ENCODE measurements at regions not wholly inside any gene's neighbourhood (a gene's known extent, or its start where the extent isn't known, plus 50 kb on each side); places are given as distances from the start of the nearest gene placed in this dataset.

DNA sequence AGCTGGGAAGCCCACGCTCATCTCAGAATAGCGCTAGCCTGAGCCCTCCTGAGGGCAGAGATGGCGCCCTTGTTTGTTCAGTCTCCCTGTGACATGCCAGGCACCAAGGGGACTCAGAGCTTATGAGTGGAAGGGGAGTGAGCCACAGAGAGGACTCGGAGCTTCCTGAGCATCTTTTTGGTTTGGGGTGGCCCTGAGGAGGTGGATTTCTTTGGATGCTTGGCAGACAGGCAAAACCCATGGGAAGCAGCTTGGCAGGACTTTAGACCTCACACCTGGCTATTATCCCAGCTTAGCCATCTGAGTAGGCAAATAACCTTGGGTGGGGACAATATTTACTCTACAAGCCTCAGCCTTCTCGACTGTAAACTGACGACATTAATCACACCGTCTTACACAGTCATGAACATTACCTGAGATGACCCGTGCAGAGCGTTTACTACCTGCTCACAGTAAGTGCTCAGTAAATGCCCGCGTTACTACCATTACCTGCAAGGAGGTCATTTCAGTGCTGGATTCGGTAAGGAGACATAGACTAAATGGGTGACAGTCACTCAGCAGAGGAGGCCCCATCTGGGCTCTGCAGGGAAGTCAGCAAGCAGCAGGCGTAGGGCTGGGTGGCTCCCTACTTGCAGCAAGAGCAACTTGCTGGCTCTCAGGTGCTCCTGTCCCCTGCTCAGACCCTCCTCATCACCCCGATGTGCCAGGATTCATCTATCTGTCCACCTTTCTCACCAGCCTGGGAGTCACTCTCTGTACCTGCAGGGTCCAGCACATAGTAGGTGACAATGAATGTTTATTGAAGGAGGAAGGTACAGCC is 54.9 kb downstream of the KLHDC7A start:
- DNase-seq = no peak

DNA sequence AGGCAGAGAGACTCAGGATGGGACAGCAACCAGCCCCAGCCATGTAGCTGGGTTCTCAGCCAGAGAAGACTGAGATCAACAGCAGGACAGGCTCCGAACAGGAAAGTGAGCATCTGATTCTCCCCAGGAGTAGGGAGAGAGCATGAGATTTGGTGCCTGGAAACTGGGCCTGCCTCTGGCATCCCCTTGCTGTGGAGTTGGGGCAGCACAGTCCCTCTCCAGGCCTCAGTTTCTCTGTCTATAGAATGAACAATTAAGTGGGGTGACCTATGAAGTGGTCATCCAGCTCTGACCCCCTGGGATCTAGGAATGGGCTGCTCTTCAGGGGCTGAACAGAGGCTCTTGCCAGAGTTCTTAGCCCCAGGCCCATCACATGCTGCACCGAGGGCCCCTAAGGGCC is 55.6 kb downstream of the KLHDC7A start:
- DNase-seq = no peak

DNA sequence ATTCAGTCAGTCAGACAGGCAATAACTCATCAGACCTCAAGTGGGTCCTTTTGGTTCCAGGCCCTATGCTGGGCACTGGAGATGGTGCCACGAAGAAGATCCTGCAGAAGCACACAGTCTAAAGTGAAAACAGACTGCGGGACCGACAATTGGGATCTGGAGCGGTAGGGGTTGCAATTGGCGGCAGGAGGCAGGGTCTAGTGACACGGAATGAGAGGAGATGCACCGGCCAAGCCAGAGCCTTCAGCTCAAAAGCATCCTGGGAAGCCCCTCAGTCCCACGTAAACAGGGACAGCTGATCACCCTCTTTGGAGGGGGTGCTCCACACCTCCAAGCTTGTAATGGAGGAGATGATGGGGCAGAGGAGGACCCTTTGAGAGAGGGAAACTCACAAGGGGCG is 56.2 kb downstream of the KLHDC7A start:
- DNase-seq = no peak

DNA sequence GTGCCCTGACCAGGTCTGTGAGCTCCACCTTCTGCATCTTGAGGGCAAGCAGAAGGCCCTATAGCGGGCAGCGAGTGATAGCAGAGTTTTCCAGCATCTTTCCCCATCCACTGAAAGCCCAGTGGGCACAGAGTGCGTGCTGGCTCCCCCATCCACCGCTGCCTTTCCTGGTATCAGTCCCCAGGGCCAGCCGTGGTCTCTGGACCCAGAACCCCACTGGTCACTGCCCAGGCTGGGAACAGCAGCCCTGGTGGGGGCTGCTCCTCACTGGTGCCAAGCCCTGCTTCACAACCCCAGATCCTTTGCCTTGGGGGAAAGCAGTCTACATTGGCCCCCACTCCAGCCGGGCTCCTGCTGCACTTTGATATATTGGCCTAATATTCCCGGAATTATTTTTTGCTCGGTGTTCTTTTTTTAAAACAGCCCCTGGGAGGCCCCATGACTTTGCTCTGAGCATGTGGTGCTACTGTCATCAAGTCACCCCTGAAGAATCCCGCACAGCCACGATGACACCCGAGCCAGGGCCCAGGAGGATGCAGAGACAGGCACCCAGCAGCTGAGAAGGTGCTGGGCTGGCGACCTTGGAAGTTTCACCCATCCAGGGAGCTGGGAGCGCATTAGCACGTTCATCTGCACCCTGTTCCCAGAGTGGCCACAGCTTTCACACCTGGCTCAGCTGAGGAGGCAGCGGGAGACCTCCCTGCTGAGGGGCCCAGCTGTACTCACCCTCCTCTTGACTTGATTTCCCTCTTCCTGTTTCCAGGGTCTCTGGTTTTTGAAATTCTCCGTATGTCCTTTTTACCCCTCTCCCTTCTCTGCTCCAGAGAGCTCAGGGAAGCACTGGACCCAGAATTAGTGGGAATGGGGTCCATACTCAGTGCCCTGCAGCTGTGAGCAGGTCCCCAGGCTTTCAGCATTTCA is 56.9 kb downstream of the KLHDC7A start:
- no peak for DNase-seq

DNA sequence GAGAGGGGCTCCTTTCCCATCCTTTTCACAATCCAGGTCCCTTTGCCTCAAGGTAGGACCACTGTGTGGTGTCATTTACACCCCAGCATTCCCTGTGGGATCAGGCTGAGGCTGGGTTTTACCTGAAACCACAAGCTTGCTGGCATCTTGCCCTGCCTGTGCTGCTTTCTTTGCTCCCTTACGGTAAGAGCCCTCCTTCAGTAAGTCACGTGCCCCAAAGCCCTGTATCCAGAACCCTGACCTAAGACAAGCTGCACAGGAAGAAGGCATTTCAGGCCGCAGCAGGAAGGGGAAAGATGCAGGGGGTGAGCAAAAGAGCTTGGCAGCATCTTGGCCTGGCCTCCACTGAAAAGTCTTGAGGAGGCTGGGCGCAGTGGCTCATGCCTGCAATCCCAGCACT is 58.4 kb downstream of the KLHDC7A start:
- DNase-seq = peak; percentile 2

DNA sequence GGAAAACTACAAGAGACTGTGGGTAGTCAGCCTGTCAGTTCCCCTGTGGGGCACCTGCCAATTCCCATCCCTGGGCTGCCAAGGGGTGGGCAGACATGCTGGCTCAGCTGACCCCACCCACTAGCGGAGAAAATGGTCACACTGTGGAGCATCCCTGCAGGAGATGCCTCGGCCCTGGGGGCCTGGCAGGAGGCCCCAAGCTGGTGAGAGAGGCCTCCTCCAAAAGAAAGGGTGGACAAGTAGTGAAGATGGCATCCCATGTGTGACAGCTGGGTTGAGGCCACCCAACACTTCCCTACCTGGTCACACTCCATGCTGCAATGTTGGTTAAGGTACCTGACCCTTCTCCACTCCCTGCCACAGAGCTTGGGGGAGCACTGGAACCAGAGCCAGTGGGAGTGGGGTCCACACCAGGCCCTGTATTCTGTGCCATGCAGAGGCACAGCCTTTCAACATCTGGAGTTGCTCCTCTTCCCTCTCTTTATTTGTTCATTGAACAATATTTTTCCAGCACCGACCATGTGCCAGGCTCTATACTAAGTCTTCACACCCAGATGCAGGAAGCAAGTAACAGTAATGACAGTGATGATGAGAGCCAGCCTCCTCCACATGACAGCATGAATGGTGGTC is 59.5 kb downstream of the KLHDC7A start:
- DNase-seq = peak; percentile 1

DNA sequence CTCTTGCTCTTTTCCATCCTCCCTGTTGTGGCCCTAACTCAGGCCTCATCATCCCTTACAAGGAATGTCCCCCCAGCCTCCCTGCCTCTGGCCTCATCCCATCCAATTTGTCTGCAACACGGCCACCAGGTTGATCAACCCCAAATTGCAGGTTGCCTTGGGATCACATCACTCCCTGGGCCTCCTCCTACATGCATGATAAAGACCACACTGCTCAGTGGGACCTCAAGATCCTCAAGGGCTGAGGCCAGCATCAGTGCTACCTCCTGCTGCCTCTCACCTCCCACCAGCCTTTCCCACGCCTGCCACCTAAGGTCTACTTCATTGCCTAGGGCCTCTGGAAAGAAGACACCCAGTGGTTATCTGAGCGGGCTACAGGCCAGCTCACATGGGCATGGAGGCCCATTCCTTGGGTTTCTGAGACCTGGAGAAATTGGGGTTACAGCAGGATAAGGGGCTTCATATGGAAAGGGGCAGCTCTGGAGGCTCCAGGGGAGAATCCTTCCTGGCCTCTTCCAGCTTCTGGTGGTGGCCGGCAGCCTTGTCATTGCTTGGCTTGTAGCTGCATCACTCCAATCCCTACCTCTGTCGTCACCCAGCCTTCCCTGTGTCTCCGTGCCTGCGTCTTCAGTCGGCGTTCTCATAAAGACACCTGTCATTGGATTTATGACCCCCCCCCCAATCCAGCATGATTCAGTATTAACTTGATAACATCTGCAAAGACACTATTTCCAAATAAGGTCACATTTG is 60.5 kb downstream of the KLHDC7A start:
- DNase-seq = no peak

DNA sequence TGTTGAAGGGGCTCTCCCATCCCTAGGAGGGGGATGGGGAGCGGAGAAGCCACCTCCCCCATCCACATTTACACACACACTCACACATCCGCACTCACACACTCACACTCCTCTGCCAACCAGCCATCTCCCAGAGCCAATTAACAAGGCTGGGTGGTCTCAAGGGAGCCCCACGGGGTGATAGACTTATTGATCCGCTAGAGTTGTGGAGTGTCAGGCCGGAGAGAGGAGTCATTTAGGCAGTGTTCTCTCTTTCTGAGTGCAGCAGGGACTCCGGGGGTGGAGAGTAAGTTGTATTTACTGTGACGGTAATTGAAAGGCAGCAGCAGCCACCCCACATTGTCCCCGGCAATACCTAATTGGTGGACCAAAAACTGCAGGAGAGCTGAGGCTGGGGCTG is 61.6 kb downstream of the KLHDC7A start:
- peak; percentile 76 for DNase-seq

DNA sequence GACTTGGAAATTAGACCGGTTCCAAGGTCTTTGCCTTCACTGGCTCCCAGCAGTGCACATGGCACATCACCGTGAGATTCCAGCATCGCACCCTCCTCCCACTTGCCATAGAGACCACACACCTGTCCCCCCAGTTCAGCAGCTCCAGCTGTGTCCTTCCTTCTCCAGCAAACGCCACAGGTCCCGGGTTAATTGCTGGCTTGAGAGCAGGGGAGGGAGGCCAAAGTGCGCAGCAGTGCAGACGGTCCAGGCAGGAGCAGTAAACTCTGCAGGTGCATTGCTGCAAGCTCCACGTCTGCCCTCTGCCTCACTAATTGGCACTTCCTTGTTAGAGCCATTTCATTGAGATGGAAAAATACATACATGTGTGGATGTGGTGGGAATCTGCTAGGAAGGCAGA is 65.3 kb downstream of the KLHDC7A start:
- DNase-seq = no peak

DNA sequence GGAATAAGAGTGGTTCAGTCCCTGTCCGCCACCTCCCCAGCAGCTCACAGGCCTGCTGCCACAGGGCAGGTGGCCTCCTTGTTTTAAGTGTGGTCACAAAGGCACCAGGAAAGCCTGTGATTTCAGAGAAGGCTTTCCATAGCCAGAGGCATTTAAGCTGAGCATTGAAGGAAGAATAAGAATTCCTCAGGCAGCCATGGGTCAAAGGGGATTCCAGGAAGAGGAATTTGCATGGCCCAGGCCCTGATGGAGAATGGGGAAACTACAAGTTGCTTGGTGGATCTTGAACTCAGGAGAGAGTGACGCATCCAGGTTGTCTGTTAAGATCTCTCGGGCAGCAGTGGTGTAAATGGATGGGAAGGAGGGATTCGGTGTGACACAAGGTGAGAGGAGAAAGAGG is 66.7 kb downstream of the KLHDC7A start:
- DNase-seq = no peak

DNA sequence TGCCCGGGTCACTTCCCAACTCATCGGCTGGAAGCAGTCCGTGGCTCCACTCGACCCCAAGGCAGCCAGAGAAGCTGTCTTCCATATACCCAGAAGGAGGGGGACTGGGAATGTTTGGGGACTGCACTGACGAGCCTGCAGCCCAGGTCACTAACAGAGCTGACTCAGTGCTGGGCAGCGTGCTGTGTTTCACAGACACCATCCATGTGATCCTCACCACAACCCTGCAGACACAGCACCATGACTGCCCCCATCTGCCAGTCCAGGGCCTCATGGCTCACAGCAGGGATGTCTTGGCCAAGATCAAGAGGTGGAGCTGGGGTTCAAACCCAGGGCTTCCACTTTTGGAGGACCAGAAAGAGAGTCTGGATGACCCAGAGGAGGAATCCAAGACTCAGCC is 67.9 kb downstream of the KLHDC7A start:
- DNase-seq = peak; percentile 38

DNA sequence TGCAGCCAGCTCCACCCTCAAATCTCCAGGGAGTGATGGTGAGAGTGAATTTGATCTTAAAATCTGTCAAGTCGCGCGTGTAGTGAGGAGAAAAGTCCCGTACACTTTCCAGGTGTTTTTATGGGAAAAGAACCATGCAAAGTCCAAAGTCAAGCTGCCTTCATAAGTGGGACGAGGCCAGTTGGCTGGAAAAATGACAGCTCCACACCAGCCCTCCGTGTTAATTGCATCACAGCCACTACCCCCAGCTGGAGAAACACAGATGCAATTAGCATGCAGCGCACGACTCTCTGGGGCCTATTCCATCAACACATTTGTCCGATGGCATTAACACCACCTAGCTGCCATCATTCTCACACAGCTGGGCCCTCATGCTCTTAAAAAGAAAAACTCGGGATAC is 68.4 kb downstream of the KLHDC7A start:
- DNase-seq = peak; percentile 36

DNA sequence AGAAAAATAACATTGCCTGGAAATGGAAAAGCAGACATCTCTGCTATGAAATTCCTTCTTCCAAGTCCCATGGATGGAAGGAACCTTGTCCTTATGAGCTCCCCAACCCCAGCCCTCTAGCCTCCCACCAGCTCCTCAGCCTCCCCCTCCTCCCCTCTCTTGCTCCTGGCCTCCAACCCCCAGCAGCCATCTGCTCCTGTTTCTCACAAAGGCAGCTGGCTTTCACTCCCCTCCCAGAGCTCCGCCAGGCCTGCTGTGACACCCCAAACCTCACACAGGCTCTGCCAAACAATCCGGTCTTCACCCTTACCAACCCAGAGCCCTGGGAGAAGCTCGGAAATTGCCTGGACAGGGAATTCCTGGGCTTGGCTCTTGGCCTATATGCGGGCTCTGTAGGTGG is 69.2 kb downstream of the KLHDC7A start:
- DNase-seq = no peak

DNA sequence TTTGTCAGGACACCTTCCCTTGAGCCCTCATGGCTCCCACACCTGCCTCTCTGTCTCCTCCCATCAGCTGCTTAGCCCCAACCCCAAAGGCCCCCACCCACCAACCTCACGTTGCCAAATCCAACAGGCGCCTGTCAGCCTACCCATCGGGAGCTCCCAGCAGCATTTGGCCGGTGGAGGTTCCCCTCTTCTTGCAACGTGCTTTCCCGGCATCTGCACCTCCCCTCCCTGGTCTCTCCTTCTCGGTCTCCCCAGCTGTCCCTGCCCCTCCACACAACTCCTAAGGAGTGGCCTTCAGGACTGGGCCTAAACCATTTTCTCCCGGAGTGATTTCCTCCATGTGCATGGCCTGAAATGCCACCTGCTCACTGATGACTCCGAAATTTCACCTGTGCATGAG is 71.9 kb downstream of the KLHDC7A start:
- no peak for DNase-seq

DNA sequence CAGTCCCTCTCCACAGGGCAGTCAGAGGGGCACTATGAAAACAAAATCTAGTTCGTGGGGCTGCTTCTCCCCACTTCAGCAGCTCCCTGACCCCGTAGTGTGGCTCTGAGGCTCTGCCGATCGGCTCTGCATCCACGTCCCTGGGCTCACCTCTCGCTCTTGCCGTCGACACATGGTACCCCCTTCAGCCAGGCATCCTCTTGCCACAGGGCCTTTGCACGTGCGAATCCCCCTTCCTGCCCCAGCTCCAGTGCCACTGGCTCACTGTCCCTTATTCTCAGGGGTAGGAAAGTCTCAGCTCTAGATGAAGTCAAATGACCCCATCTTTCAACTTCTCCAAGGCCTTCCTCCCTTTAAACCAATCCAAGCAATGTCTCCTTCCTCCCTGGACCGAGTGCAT is 72.7 kb downstream of the KLHDC7A start:
- DNase-seq = no peak

DNA sequence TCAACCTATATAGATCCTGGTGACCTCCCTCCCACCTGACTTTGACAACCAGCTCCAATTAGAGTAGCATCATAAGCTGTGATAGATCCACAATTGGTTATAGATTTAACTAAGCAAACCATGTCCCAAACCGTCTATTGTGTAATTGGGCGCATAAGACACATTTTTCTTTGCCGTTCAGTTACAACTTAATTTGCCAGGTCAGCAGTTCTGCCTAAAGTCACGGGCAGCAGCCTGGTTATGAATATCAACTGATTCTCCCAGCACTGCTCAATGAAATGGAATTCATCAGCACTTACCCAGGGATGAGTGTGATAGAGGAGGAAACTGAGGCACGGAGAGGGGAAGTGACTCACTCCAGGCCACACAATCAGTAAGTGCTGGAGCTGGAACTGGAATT is 73.4 kb downstream of the KLHDC7A start:
- no peak for DNase-seq

DNA sequence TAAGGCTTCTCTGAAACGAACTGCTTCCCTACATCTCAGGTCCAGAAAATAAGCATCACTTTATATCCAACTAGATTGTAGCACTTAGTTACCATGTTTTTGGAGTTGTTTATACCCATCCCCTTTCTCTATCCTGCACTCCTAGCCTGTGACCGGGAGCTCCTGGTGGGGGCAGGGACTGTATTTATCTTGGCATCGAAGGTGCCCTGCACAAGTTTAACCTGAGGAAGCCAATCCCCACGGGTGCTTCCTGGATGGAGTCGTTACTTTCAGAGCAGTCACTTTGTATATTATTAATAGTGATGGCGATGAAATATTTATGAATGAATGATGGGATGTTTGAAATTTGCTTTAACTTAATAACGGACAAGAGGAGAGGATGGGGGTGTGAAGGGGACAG is 73.9 kb downstream of the KLHDC7A start:
- no peak for DNase-seq

DNA sequence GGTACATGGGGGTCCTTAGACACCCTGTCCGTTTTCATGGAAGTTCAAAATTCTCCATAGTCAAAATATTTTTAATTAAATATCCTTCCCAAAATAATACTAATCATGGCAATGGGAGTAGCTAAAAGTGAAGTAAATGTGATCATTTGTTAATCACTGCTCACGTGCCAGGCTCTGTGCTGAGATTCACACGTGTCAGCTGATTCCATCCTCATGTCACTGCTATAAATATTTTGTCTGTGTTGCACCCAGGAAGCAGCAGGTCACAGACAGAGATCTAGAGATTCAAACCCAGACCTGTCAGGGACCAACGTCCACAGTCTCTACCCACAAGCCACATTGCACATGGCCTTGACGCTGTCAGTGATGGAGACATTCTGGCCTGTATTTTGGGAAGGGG is 74.3 kb downstream of the KLHDC7A start:
- no peak for DNase-seq

DNA sequence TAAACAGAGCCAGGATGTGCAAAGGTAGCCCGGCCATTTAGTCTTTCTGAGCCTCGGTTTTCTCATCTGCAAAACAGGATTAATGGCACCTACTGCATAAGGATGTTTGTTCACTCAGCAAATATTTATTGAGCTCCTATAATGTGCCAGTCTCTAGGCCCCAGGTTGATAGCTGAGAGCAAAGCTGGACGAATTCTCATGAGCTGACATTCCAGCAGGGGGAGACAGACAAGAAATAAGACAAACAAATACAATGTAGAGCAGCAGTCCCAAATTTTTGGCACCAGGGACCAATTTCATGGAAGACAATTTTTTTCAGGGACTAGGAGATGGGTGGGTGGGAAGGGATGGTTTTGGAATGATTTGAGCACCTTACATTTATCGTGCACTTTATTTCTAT is 74.3 kb upstream of the PAX7 start:
- DNase-seq = no peak

DNA sequence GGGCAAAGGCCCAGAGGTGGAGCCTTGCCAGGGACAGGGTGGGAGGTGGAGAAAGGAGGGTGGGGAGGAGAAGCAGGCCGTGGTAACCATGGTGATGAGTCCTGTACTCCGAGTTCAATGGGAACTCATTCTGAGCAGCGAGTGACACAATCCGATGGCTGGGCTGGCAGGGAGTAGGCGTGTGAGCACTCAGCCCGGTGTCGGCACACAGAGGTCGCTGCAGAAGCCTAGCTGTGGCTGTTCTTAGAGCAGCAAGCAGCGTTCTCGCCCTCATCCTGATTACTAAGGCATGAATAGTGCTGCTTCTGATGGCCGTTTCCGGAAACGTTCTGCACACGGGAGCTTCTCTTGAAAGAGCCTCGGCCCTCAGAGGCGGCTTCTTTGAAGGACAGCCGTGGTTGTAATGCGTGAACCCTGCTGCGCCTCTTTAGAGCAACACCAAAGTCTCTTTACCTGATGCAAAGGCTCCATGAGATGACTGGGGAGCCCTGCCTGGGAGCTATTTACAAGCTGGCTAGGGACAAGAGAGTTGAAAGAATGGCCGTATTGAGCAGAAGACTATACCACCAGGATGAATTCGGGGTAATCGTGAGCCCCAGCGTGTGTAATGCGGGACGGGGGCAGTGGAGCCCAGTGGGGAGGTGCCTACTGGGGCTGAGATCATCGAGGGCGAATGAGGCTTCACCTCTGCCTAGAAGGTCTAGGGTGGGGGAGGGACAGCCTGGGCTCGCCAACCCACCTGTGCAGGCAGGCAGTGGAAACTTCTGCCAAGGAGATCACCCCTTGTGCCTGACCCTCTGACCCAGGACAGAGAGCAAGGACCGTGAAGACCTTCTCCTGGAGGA is 72.8 kb upstream of the PAX7 start:
- DNase-seq = peak; percentile 80

DNA sequence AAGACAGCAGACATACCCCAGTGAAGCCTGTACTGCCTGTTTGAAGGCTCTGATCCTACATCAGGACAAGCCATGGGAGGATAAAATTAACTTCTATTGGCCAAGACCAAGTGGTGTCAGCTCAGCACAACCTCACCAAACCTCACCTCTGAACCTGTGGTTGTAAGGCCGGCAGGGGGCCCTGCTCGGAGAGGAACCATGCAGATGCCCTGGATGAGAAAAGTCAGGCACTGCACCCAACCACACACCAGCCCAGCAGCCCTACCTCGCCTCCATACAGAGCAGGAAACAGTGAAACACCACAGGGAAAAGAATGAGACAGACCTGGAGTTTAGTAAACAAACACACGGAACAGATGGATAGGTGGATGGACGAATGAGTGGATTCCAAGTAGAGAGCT is 70.0 kb upstream of the PAX7 start:
- no peak for DNase-seq

DNA sequence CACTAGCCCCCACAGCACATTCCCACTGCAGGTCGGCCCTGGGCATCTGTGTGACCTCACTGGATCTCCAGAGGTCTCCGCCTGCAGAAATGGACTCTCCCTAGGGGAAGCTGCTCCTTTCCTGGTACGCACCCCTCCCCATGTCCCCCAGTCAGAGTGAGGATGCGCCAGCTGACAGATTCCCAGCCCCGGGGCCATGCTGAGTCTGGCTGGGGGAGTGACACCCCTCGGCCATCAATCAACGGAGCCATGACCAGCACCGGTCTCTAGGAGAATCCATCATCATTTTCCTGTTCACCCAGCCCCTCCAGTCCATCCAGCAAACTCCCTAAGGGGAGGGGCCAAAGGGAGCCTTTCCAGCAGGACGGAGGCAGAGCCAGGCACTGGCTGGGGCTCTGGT is 68.7 kb upstream of the PAX7 start:
- peak; percentile 53 for DNase-seq
